ENCODE measurements at regions not wholly inside any gene's neighbourhood (a gene's known extent, or its start where the extent isn't known, plus 50 kb on each side); places are given as distances from the start of the nearest gene placed in this dataset.
A peak's percentile ranks its signal among the peaks of the same experiment; 100 is the strongest.

DNA sequence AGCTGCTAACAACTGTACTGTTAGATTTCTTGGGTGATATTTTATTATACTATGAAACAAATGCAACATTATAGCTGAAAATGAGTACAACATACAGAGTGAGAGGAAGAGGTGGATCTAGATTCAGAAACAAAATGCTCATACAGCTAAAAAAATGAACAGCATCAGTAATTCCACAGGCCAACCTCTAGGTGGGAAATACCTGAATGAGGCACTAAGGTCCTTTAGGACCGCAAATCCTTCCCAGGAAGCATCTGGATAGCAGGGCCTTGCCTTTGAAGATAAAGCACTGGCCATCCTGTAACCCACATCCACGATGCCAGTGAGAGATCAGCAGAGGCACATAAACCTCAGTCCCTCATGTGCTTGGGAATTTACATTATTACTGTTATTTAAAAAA lies 310.8 kb downstream of the YTHDC2 start:
- TF ChIP-seq, protein P1, sequence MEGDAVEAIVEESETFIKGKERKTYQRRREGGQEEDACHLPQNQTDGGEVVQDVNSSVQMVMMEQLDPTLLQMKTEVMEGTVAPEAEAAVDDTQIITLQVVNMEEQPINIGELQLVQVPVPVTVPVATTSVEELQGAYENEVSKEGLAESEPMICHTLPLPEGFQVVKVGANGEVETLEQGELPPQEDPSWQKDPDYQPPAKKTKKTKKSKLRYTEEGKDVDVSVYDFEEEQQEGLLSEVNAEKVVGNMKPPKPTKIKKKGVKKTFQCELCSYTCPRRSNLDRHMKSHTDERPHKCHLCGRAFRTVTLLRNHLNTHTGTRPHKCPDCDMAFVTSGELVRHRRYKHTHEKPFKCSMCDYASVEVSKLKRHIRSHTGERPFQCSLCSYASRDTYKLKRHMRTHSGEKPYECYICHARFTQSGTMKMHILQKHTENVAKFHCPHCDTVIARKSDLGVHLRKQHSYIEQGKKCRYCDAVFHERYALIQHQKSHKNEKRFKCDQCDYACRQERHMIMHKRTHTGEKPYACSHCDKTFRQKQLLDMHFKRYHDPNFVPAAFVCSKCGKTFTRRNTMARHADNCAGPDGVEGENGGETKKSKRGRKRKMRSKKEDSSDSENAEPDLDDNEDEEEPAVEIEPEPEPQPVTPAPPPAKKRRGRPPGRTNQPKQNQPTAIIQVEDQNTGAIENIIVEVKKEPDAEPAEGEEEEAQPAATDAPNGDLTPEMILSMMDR (conservative IDR thresholded peaks at IDR 0.05; ENCODE audit: low read depth in 2 of 2): peak; percentile 20 to 50; a peak in 3 of 4 replicates
- no peak for TF ChIP-seq NANOG (IDR thresholded peaks at IDR 0.05; ENCODE audit: borderline replicate concordance)
- TF ChIP-seq, protein P2, sequence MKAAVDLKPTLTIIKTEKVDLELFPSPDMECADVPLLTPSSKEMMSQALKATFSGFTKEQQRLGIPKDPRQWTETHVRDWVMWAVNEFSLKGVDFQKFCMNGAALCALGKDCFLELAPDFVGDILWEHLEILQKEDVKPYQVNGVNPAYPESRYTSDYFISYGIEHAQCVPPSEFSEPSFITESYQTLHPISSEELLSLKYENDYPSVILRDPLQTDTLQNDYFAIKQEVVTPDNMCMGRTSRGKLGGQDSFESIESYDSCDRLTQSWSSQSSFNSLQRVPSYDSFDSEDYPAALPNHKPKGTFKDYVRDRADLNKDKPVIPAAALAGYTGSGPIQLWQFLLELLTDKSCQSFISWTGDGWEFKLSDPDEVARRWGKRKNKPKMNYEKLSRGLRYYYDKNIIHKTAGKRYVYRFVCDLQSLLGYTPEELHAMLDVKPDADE (IDR thresholded peaks at IDR 0.05): no peak
- TF ChIP-seq EZH2 (IDR thresholded peaks at IDR 0.05; ENCODE audit: low read depth, unreplicated experiment): no peak
- Mint-ChIP-seq H3K9me3 (peaks cover 3% of the 10 kb centered on the region; the same call in 1 of the 3 replicates), H3K4me1 (no peaks in the 10 kb centered on the region), H3K36me3 (ENCODE audit: low read depth) (no peaks in the 10 kb centered on the region), H3K4me3 (no peak overlapping the region), H3K27me3 (ENCODE audit: insufficient read depth, low read depth, poor library complexity) (no peaks in the 10 kb centered on the region), H3K27ac (no peak overlapping the region)
- Histone ChIP-seq H4K20me1 (replicated peaks; ENCODE audit: insufficient read depth) (no peaks in the 10 kb centered on the region), H3K4me3 (no peak overlapping the region), H3K27me3 (ENCODE audit: insufficient read depth) (no peaks in the 10 kb centered on the region), H3K79me2 (replicated peaks; ENCODE audit: insufficient read depth) (no peaks in the 10 kb centered on the region), H3K36me3 (ENCODE audit: insufficient read depth) (no peaks in the 10 kb centered on the region; the same call in 1 of the 2 replicates), H3K4me2 (no peak overlapping the region), H3K9me2 (ENCODE audit: insufficient read depth) (no peaks in the 10 kb centered on the region), H3F3A (replicated peaks; ENCODE audit: low read depth) (no peaks in the 10 kb centered on the region), H3K27ac (ENCODE audit: low read depth) (no peak overlapping the region), H2AFZ (no peak overlapping the region), H3K4me1 (ENCODE audit: insufficient read depth) (no peaks in the 10 kb centered on the region)
- peak; percentile 77 for ATAC-seq
- DNase-seq (ENCODE audit: low spot score): peak; percentile 66

DNA sequence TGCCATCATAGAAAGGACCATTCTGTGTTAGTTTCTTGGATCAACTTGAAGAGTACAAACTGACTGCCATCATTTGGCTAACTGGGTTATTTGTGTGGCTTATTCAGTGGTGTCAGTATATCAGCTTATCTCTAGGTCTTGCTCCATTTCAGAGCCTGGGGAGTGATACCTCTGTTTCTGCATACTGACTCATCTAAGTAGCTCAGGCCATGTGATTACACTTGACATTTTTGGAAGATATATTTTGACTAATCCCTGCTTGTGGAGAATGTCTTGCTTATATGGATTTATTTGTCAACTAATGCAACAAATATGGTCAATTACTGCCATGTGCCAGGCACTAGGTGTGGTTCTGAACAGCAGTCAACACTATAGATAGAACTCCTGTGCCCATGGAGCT lies 311.7 kb downstream of the YTHDC2 start:
- H3K36me3 Mint-ChIP-seq (ENCODE audit: low read depth): no peaks in the 10 kb centered on the region
- Histone ChIP-seq H3K9me2 (ENCODE audit: insufficient read depth) (no peaks in the 10 kb centered on the region), H3K36me3 (ENCODE audit: insufficient read depth) (no peaks in the 10 kb centered on the region; the same call in 1 of the 2 replicates), H3K79me2 (replicated peaks; ENCODE audit: insufficient read depth) (no peaks in the 10 kb centered on the region), H3K4me2 (no peak overlapping the region), H3K27me3 (ENCODE audit: insufficient read depth) (no peaks in the 10 kb centered on the region), H3K27ac (ENCODE audit: low read depth) (no peak overlapping the region), H3F3A (replicated peaks; ENCODE audit: low read depth) (no peaks in the 10 kb centered on the region), H4K20me1 (replicated peaks; ENCODE audit: insufficient read depth) (no peaks in the 10 kb centered on the region), H3K4me1 (ENCODE audit: insufficient read depth) (no peaks in the 10 kb centered on the region), H2AFZ (no peak overlapping the region), H3K4me3 (no peak overlapping the region)
- H3K4me3 Mint-ChIP-seq: no peak overlapping the region
- H3K27ac Mint-ChIP-seq: no peak overlapping the region
- ATAC-seq (no peak), DNase-seq (ENCODE audit: low spot score) (no peak)
- no peaks in the 10 kb centered on the region for H3K27me3 Mint-ChIP-seq (ENCODE audit: insufficient read depth, low read depth, poor library complexity)
- no peaks in the 10 kb centered on the region for H3K4me1 Mint-ChIP-seq
- H3K9me3 Mint-ChIP-seq: no peaks in the 10 kb centered on the region
- TF ChIP-seq, protein P1 (conservative IDR thresholded peaks at IDR 0.05; ENCODE audit: low read depth in 2 of 2): no peak
- TF ChIP-seq, protein P2 (IDR thresholded peaks at IDR 0.05): no peak
- no peak for TF ChIP-seq EZH2phosphoT487 (IDR thresholded peaks at IDR 0.05; ENCODE audit: unreplicated experiment)
- TF ChIP-seq, protein P3, sequence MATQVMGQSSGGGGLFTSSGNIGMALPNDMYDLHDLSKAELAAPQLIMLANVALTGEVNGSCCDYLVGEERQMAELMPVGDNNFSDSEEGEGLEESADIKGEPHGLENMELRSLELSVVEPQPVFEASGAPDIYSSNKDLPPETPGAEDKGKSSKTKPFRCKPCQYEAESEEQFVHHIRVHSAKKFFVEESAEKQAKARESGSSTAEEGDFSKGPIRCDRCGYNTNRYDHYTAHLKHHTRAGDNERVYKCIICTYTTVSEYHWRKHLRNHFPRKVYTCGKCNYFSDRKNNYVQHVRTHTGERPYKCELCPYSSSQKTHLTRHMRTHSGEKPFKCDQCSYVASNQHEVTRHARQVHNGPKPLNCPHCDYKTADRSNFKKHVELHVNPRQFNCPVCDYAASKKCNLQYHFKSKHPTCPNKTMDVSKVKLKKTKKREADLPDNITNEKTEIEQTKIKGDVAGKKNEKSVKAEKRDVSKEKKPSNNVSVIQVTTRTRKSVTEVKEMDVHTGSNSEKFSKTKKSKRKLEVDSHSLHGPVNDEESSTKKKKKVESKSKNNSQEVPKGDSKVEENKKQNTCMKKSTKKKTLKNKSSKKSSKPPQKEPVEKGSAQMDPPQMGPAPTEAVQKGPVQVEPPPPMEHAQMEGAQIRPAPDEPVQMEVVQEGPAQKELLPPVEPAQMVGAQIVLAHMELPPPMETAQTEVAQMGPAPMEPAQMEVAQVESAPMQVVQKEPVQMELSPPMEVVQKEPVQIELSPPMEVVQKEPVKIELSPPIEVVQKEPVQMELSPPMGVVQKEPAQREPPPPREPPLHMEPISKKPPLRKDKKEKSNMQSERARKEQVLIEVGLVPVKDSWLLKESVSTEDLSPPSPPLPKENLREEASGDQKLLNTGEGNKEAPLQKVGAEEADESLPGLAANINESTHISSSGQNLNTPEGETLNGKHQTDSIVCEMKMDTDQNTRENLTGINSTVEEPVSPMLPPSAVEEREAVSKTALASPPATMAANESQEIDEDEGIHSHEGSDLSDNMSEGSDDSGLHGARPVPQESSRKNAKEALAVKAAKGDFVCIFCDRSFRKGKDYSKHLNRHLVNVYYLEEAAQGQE (IDR thresholded peaks at IDR 0.05; ENCODE audit: unreplicated experiment): no peak
- TF ChIP-seq ZNF114 (CRISPR knock-in tag; IDR thresholded peaks at IDR 0.05): no peak
